ENCODE measurements at regions not wholly inside any gene's neighbourhood (a gene's known extent, or its start where the extent isn't known, plus 50 kb on each side); places are given as distances from the start of the nearest gene placed in this dataset.

- DNase-seq: no peak
Observed at GRCh38 chr9:103649086-103649485, 445.0 kb upstream of the SMC2 start.

DNA sequence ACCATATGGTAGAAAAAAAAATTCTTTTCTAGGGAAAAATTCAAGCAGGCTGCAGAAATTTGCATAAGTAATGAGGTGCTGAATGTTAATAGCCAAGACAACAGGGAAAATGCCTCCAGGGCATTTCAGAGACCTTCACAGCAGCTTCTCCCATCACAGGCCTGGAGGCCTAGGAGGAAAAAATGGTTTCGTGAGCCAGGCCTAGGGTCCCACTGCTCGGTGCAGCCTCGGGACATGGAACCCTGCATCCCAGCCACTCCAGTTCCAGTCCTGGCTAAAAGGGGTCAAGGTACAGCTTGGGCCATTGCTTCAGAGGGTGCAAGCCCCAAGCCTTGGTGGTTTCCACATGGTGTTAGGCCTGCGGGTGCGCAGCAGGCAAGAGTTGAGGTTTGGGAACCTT lies 436.0 kb upstream of the SMC2 start:
- no peak for DNase-seq

DNA sequence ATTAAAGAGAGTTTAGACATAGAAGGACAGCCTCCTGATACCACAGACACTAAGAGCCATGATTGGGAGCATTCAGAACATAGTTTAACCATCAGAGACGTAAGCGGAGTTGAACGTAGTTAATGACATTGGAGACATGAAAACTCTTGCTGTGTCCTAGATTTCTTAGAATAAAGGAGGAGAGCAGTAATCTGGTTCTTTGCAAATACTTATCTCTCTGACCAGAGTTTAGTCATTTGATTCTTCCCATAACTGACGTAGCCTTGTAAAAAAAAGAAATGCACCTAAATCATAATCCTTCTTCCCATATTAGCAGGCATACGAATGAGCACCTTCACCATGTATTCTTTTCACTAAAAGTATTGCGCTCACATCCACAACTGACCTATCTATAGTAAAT lies 433.3 kb upstream of the SMC2 start:
- no peak for DNase-seq

DNA sequence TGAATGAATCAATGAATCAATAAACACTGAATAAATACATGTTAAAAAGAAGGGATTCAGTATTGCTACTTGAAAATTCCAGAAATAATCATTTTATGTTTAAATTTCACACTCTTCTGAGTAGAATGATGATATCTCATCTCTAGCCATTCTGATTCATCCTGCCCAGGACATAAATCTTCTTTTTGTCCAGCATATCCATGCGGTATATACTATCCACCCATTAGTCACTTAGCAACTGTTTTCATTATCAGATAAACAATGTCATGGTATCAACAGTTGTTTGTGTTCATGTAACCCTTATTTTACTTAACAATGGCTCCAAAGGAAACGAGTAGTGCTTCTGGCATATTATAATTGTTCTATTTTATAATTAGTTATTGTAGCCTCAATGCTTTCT lies 432.4 kb upstream of the SMC2 start:
- DNase-seq: no peak

DNA sequence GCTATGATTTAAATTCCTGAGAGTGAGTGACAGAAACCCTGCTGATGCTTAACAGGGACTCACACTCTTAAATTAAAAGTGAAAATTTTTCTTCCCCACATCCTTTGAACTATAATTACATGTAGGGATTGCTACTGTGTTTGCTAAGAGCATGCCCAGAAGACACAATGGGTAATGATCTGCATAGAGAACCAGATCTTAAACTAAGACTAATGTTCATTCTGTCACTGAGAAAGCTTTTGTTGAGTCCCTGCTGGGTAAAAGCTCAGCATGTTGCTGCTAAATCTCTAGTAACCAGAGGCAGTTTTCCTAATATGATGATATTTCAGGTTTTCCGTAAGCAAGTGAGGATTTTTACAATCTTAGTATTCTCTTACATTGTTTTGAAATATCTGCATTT lies 424.8 kb upstream of the SMC2 start:
- DNase-seq: no peak

DNA sequence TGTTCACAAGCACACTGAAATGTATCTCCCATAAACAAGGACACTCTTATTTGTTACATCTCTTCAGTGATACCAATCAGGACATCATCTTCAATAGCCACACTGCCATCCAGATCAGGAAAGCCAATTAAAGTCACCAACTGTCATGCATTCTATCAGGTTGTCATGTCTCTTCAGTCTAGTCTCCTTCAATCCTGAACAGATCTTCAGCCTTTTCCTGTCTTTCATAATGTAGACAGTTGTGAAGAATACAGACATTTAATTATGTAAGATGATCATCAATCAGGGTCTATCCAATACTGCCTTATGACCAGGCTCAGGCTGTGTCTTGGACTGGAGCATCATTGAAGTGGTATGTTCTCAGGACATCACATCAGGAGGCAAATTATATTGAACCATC lies 419.8 kb upstream of the SMC2 start:
- no peak for DNase-seq

DNA sequence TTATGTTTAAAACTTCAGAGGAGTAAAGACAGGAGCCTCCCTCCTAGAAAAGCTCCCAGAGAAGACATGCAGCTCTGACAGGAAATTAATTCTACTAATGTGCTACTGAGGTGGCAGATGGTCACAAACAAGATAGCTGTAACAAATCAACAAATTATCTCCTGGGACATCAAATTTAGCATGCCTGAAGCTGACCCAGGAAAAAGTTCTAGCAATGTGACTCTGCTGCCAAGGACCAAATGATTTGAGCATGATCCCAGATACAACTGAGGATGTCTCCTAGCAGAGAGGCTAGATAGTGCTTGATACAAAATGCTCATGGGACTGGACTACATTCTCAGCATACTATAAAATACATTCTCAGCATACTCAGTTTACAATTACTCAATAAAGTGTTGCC lies 413.5 kb upstream of the SMC2 start:
- DNase-seq: no peak

GRCh38 chr9:103681435-103681834 lies 412.7 kb upstream of the SMC2 start:
- DNase-seq: no peak

GRCh38 chr9:103700195-103700962 lies 393.7 kb upstream of the SMC2 start:
- DNase-seq: no peak

DNA sequence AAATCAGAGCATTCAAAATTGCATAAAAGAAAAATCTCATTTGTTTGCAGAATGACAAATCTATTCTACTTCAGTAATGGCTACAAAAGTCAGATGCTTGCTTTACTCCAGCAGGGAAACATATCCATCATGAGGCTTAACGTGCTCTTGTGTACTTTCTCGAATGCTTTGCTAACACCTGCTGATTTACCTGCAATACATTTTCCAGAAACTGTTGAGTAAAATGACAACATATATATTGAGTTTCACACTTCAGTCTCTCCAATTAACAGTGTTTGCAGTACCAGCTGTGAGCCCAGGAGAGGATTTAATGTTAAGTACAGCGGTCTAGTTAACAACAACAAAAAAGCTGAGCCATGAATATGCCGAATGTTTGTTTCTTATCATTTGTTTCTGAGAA lies 391.5 kb upstream of the SMC2 start:
- DNase-seq: no peak

- DNase-seq: no peak
Observed at GRCh38 chr9:103707181-103707580, 386.9 kb upstream of the SMC2 start.

DNA sequence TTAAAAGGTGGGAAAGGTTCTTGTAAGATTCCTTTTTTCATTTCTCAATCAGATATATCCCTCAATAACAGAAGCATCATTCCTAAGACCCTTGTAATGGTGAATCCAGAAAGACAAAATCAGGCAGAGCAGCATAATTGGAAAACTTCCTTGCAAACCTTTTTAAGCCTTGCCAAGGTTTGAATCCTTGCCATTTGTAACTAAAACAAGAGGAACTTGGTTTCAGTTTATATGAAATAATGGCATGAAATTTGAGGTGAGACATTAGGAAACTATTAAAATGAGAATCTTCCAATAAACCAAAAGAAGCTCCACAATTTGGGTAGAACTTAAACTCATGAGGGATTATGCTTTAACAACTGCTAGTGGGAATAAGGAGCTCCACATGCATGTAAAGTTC lies 384.7 kb upstream of the SMC2 start:
- no peak for DNase-seq

DNA sequence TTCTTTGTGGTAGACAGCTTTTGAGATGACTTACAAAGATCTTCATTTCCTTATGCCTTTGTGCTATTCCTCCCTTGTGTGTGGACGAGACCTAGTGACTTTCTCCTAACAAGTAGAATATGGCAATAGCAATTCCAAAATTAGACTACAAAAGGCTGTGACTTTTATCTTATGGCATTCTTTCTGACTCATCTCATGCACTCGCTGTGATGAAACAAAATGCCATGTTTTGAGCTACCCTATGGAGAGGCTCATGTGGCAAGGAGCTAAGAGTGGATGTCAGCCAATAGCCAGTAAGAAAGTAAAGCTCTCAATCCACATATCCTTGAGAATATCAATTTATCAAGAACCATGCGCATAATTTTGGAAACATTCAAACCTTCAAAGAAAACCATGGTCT lies 380.5 kb upstream of the SMC2 start:
- no peak for DNase-seq

- no peak for DNase-seq
Observed at GRCh38 chr9:103714992-103715391, 379.1 kb upstream of the SMC2 start.

DNA sequence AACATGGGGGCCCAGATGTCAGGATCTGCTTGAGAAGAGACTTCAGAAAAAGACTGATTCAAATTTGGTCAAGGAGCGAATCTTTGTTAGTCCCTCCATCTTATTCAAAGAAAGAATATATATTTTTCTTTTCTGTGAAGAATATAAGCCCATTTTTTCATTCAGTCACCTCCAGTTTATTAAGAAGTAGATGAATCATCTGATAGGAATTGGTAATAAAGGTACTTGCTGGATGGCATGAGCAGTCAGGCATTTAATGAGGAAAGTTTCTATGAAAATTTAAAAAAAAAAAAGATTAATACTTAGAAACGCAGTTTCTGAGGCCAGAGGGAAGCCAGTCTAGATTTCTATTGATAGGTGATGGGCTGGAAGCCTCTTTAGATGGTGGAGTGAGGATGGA lies 373.1 kb upstream of the SMC2 start:
- no peak for DNase-seq

GRCh38 chr9:103730866-103731265 lies 363.2 kb upstream of the SMC2 start:
- no peak for DNase-seq

DNA sequence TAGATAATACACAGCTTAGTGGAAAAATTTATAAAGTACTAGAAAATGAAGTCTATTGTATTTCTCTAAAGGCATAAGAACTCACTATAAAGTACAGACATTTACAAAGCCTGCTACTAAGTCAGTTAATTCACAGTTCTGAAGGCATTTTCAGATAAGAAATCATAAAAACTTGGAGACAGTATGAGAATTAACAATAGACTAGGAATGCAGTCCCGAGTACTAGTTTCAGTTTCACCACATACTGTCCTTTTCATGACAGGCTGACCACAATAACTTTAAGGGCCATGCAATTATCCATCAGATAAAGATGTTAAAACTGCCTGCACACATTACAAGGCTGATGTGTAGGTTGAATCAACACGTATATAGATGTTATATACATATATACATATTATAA lies 362.6 kb upstream of the SMC2 start:
- DNase-seq: no peak

DNA sequence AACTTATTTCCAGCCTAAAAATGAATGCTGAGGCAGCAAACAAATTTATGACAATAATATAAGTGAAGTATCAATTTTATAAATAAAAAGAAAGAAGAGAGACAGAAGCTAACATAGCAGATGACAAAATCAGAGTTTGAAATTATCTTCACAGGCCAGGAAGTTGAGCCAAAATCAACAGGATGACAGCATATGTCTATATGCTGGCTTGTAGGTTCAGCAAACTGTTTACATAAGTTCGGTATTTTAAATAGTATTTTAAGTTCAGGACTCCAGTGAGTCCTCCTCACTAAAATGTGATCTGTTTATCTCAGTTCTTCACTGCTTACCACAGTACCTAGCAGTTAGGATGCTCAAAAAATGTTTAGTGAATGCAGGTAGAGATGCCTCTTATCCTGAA lies 359.6 kb upstream of the SMC2 start:
- no peak for DNase-seq

DNA sequence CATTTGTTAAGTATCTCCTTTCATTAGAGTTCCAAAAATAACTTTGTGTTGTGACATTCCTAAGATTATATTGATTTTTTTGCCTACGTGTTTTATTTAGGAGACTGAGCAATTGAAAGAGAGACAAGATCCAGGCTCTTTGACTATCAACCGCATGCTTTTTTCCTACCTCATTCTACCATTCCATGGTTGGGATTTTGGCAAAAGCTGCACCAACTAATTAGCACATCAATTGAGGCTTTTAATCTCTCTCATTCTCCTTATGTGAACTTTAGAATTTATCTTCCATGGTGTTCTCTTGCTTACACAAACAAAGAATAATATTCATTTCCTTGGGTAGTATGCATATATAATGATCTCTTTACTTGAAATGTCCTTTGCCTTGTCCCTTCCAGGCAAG lies 338.7 kb upstream of the SMC2 start:
- DNase-seq: no peak

DNA sequence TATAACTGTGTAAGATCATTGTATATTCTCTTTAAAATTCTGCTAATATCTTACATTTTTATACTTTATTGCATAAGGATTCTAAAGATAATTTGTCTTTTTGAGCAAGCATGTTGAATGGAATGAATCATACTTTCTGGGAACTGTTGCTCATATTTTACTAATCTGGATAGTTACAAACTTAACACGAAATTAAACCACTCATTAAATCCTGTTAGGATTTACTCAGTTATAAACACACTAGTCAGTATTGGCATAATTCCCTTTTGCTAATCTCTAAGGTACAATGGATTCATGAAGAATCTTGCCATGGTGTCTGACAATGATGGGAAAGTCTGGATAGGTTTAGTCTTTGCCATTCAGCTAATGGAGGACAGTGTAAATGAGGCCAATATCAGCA lies 338.1 kb upstream of the SMC2 start:
- no peak for DNase-seq

DNA sequence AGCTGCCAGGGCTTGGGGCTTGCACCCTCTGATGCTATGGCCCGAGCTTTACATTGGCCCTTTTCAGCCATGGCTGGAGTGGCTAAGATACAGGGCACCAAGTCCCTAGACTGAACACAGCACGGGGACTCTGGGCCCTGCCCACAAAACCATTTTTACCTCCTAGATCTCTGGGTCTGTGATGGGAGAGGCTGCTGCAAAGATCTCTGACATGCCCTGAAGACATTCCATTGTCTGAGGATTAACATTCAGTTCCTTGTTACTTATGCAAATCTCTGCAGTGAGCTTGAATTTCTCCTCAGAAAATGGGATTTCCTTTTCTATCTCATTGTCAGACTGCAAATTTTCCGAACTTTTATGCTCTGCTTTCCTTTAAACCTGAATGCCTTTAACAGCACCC lies 337.0 kb upstream of the SMC2 start:
- DNase-seq: no peak

- no peak for DNase-seq
Observed at GRCh38 chr9:103761466-103761865, 332.6 kb upstream of the SMC2 start.

GRCh38 chr9:103789686-103790085 lies 304.4 kb upstream of the SMC2 start:
- DNase-seq: no peak

GRCh38 chr9:103798620-103799019 lies 295.5 kb upstream of the SMC2 start:
- DNase-seq: no peak

- no peak for DNase-seq
Observed at GRCh38 chr9:103799959-103800358, 294.1 kb upstream of the SMC2 start.

DNA sequence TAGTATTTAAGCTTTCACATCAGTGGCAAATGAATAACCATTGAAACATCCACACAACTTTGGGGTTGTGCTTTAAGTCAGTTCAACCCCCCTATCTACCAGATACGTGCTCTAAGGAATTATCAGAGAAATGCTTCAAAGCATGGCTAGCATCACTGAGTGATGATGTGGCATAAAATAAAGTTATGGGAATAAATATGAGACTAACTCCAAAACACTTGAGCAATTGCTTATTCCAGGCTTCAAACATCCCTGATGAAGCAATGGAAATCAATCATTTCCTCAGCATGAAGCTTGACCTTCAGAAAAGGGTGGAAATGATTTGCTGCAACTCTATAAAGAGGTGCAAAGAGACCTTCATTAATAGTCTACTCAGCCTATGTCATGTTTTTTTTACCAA lies 292.0 kb upstream of the SMC2 start:
- DNase-seq: no peak

Measured in activated CD4-positive, alpha-beta T cell treated with anti-CD3 and anti-CD28 coated beads, Interleukin-2, amount 50 U/mL, for 48 hours (primary cell).